ENCODE measurements at regions not wholly inside any gene's neighbourhood (a gene's known extent, or its start where the extent isn't known, plus 50 kb on each side); places are given as distances from the start of the nearest gene placed in this dataset.

GRCh38 chr22:27242917-27243589 lies 558.5 kb downstream of the MN1 start:
- intact Hi-C loops (cut with DNase I): no loop called here
- Histone ChIP-seq H3K9me3 (no peaks in the 10 kb centered on the region), H3K36me3 (no peaks in the 10 kb centered on the region), H3K27me3 (no peaks in the 10 kb centered on the region), H3K4me1 (peaks cover 15 to 30% of the 10 kb centered on the region in 2 donors), H3K4me3 (no peak overlapping the region), H3K27ac (no peak overlapping the region)
- TF ChIP-seq CTCF (IDR thresholded peaks at IDR 0.05): no peak
- no peak for DNase-seq (ENCODE audit: low spot score in 2 of 2)

- Histone ChIP-seq H3K36me3 (no peaks in the 10 kb centered on the region), H3K4me3 (no peak overlapping the region), H3K9me3 (no peaks in the 10 kb centered on the region), H3K4me1 (peaks cover 13 to 25% of the 10 kb centered on the region in 2 donors), H3K27ac (no peak overlapping the region), H3K27me3 (no peaks in the 10 kb centered on the region)
- intact Hi-C loops (cut with DNase I): no loop called here
- DNase-seq (ENCODE audit: low spot score in 2 of 2): no peak
- no peak for TF ChIP-seq CTCF (IDR thresholded peaks at IDR 0.05)
Measured at GRCh38 chr22:27244328-27244727, 557.2 kb downstream of the MN1 start.

- H3K27me3 ChIP-seq: no peaks in the 10 kb centered on the region
- no peak for TF ChIP-seq CTCF (IDR thresholded peaks at IDR 0.05)
- DNase-seq (ENCODE audit: low spot score in 2 of 2): no peak
- no peak overlapping the region for H3K4me3 ChIP-seq
- intact Hi-C loops (cut with DNase I): no loop called here
- H3K4me1 ChIP-seq: peaks cover 5 to 20% of the 10 kb centered on the region in 2 donors
- H3K9me3 ChIP-seq: no peaks in the 10 kb centered on the region
- H3K27ac ChIP-seq: no peak overlapping the region
- no peaks in the 10 kb centered on the region for H3K36me3 ChIP-seq
Measured at GRCh38 chr22:27245056-27245455, 556.5 kb downstream of the MN1 start.

- no peak overlapping the region for H3K27ac ChIP-seq
- H3K4me1 ChIP-seq: peaks cover 4 to 13% of the 10 kb centered on the region in 2 donors
- no peaks in the 10 kb centered on the region for H3K36me3 ChIP-seq
- H3K27me3 ChIP-seq: no peaks in the 10 kb centered on the region
- DNase-seq (ENCODE audit: low spot score in 2 of 2): no peak
- intact Hi-C loops (cut with DNase I): no loop called here
- no peak overlapping the region for H3K4me3 ChIP-seq
- no peaks in the 10 kb centered on the region for H3K9me3 ChIP-seq
- TF ChIP-seq CTCF (IDR thresholded peaks at IDR 0.05): no peak
Measured at GRCh38 chr22:27246558-27246957, 555.0 kb downstream of the MN1 start.

GRCh38 chr22:27247701-27248434 lies 553.7 kb downstream of the MN1 start:
- H3K4me3 ChIP-seq: peak overlapping the region in 1 of 2 donors; percentile 5
- no peaks in the 10 kb centered on the region for H3K9me3 ChIP-seq
- no peak for TF ChIP-seq CTCF (IDR thresholded peaks at IDR 0.05)
- H3K36me3 ChIP-seq: no peaks in the 10 kb centered on the region
- intact Hi-C loops (cut with DNase I): no loop called here
- no peaks in the 10 kb centered on the region for H3K27me3 ChIP-seq
- peak overlapping the region; percentile 51 to 71 for H3K27ac ChIP-seq
- peaks cover 0 to 6% of the 10 kb centered on the region in 2 donors for H3K4me1 ChIP-seq
- peak in 1 of 2 donors; percentile 75 for DNase-seq (ENCODE audit: low spot score in 2 of 2)
